Parathyroid adenoma (tissue), 2 donors: ENCODE measurements at regions not wholly inside any gene's neighbourhood (a gene's known extent, or its start where the extent isn't known, plus 50 kb on each side); places are given as distances from the start of the nearest gene placed in this dataset.

Experiments used
- H2AFZ ChIP-seq: fragments of 300-600 bp; sonication (generic); one replicate; pipeline ENCODE4 v1.7.0; 2017; ENCODE audit warnings: antibody characterized with exemption, mild to moderate bottlenecking
- H3K27ac ChIP-seq: fragments of 300-600 bp; sonication (generic); one replicate; pipeline ENCODE4 v1.7.0; 2017
- H3K27me3 ChIP-seq: fragments of 300-600 bp; sonication (generic); one replicate; pipeline ENCODE4 v1.7.0; 2017; ENCODE audit warnings: low read length; ENCODE audit not compliant: control insufficient read depth, insufficient read depth
- H3K36me3 ChIP-seq: fragments of 300-600 bp; sonication (generic); one replicate; pipeline ENCODE4 v1.7.0; 2017; ENCODE audit warnings: low read length; ENCODE audit not compliant: control insufficient read depth, insufficient read depth
- H3K4me1 ChIP-seq: fragments of 300-600 bp; sonication (generic); one replicate; pipeline ENCODE4 v1.7.0; 2017; ENCODE audit warnings: control low read depth
- H3K4me2 ChIP-seq: fragments of 300-600 bp; sonication (generic); one replicate; pipeline ENCODE4 v1.7.0; 2017; ENCODE audit warnings: low read length
- H3K4me3 ChIP-seq: fragments of 300-600 bp; sonication (generic); one replicate; pipeline ENCODE4 v1.7.0; 2017; ENCODE audit warnings: low read depth, low read length
- H3K79me2 ChIP-seq: fragments of 300-600 bp; sonication (generic); one replicate; pipeline ENCODE4 v1.7.0; 2017; ENCODE audit warnings: control low read depth
- H3K9ac ChIP-seq: fragments of 300-600 bp; sonication (generic); one replicate; pipeline ENCODE4 v1.7.0; 2017; ENCODE audit warnings: mild to moderate bottlenecking
- H3K9me3 ChIP-seq: fragments of 300-600 bp; sonication (generic); one replicate; pipeline ENCODE4 v1.7.0; 2017; ENCODE audit warnings: low read length; ENCODE audit not compliant: control insufficient read depth
- TF ChIP-seq, protein P1 (sequence below): fragments of 300-600 bp; sonication (generic); IDR thresholded peaks from one replicate; pipeline ENCODE4 v1.7.0; 2017; ENCODE audit warnings: antibody characterized with exemption, mild to moderate bottlenecking
- donor health status: primary hyperparathyroidism.

DNA sequence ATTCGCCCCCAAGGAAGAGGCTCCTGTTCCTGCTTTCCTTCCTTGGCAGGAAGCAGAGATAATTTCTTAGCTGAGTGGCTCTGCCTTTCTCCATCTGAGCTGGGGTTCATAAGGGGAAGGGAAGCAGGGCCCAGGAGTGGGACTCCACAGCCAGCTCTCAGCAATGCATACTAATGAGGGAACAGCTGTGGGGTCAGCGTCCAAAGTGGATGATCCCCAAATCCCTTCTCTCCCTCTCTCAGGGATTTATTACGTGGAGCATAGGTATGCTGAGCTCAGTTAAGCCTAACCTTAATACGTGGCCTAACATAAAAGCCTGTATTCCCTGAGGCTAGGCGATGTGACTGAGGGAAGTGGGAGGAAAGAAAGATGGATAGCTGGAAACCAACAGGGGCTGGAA lies 87.3 kb upstream of the CTTNBP2NL start:
- TF ChIP-seq, protein P1, sequence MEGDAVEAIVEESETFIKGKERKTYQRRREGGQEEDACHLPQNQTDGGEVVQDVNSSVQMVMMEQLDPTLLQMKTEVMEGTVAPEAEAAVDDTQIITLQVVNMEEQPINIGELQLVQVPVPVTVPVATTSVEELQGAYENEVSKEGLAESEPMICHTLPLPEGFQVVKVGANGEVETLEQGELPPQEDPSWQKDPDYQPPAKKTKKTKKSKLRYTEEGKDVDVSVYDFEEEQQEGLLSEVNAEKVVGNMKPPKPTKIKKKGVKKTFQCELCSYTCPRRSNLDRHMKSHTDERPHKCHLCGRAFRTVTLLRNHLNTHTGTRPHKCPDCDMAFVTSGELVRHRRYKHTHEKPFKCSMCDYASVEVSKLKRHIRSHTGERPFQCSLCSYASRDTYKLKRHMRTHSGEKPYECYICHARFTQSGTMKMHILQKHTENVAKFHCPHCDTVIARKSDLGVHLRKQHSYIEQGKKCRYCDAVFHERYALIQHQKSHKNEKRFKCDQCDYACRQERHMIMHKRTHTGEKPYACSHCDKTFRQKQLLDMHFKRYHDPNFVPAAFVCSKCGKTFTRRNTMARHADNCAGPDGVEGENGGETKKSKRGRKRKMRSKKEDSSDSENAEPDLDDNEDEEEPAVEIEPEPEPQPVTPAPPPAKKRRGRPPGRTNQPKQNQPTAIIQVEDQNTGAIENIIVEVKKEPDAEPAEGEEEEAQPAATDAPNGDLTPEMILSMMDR, result no peak
- no peak overlapping the region for H3K9ac ChIP-seq
- H3K27me3 ChIP-seq, result no peaks in the 10 kb centered on the region
- H3K4me3 ChIP-seq, result no peak overlapping the region
- H3K4me1 ChIP-seq, result no peaks in the 10 kb centered on the region
- H3K79me2 ChIP-seq, result no peaks in the 10 kb centered on the region
- no peaks in the 10 kb centered on the region for H3K9me3 ChIP-seq
- no peak overlapping the region for H3K27ac ChIP-seq
- no peak overlapping the region for H3K4me2 ChIP-seq
- no peaks in the 10 kb centered on the region for H3K36me3 ChIP-seq
- no peak overlapping the region for H2AFZ ChIP-seq

DNA sequence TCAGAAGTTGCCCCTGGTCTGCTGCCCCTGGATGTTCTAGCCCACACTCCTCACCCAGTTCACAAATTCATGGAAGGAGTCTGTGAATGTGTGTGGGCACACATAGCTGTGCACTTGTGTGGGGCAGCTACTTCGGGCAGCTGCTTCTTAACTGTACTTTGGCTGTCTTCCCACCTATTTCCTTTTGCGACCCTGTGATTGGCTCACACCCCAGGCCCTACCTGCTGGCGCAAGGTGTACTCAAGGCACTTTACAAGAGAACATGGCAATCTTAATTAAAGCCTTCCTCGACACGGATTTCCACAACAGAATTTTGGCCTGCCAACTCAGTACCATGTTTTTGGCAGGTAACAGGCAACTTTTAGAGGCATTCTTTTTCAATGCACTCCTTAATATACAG lies 86.5 kb upstream of the CTTNBP2NL start:
- Histone ChIP-seq H3K79me2 (no peaks in the 10 kb centered on the region), H2AFZ (no peak overlapping the region), H3K9ac (no peak overlapping the region), H3K27me3 (no peaks in the 10 kb centered on the region), H3K4me1 (no peaks in the 10 kb centered on the region), H3K36me3 (no peaks in the 10 kb centered on the region), H3K4me3 (no peak overlapping the region), H3K9me3 (no peaks in the 10 kb centered on the region), H3K27ac (no peak overlapping the region), H3K4me2 (no peak overlapping the region)
- TF ChIP-seq, protein P1, result no peak

DNA sequence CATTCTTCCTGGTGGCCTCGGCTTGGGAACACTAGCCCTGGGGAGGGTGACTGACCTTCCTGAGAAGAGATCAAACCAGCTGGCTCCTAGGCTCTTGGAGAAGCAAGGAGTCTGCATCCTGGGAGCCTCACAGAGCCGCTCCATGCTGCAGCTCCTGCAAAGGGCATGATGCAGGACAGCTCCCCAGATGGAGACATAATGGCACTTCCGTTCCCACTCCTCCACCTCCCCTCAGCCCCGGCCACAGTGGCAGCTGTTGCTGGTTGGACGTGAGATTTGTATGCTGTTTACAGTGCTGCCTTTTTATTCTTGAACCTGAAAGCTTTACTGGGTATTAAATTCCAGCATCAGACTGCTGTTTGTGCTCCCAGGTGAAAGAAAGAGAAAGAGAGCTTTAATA lies 83.7 kb upstream of the CTTNBP2NL start:
- Histone ChIP-seq H3K9me3 (no peaks in the 10 kb centered on the region), H3K4me3 (no peak overlapping the region), H3K79me2 (no peaks in the 10 kb centered on the region), H3K4me1 (no peaks in the 10 kb centered on the region), H2AFZ (no peak overlapping the region), H3K9ac (no peak overlapping the region), H3K4me2 (no peak overlapping the region), H3K36me3 (no peaks in the 10 kb centered on the region), H3K27me3 (no peaks in the 10 kb centered on the region), H3K27ac (no peak overlapping the region)
- TF ChIP-seq, protein P1, result no peak

DNA sequence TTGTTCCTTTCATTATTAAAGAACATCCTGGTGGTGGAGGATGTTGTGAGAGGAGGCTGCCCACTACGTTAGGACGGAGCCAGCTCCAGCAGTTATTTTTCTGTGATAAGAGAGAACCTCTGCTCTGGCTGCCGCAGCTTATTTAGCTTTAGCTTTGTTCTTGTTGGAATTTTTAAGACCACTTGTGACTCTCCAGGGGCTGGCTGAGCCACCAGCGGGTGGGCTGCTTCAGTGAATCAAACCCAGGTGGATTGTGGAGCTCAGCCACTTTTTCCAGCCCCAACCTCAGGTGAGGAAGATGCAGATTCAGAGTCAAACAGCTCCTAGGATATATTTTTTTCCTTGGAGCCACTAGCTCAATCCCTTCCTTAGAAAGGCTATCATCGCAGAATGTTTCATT lies 83.1 kb upstream of the CTTNBP2NL start:
- Histone ChIP-seq H3K79me2 (no peaks in the 10 kb centered on the region), H3K9me3 (no peaks in the 10 kb centered on the region), H3K4me2 (no peak overlapping the region), H3K4me3 (no peak overlapping the region), H3K9ac (no peak overlapping the region), H3K4me1 (no peaks in the 10 kb centered on the region), H3K36me3 (no peaks in the 10 kb centered on the region), H2AFZ (no peak overlapping the region), H3K27me3 (no peaks in the 10 kb centered on the region), H3K27ac (no peak overlapping the region)
- TF ChIP-seq, protein P1, result no peak

DNA sequence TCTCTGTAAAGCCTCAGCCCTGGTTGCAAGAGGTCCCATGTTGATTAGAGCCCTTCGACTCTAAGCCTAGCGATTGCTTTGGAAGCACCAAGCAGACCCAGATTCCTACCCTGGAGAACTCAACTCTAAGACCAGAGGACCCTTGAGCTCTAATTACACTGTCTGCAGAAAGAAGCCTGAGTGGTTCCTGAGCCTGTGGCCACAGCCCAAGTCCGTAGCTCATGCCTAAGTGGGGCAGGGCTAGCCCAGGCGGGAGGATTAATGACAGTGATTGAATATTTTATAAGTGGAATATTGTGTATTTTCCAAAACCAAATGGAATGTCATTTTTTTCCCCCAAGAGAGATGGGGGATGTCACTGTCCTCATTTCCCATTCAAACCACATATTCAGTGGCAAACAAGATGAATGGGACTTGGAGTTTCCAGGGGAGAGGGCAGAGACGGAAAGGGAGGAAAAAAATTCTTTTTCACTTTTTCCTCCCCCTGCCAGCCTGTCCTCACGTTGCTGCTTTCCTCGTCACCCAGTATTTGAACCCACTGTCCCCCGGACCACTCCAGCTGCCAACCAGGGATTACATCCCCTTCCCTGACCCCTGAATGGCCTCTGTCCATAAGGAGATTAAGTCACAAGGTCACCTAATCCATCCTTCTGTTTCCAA lies 79.6 kb upstream of the CTTNBP2NL start:
- Histone ChIP-seq H3K27me3 (no peaks in the 10 kb centered on the region), H3K79me2 (no peaks in the 10 kb centered on the region), H2AFZ (no peak overlapping the region), H3K4me1 (no peaks in the 10 kb centered on the region), H3K9me3 (no peaks in the 10 kb centered on the region), H3K36me3 (no peaks in the 10 kb centered on the region), H3K9ac (no peak overlapping the region), H3K4me2 (no peak overlapping the region), H3K4me3 (no peak overlapping the region), H3K27ac (no peak overlapping the region)
- TF ChIP-seq, protein P1, result no peak
